SHP77 (cell line): ENCODE measurements at regions not wholly inside any gene's neighbourhood (a gene's known extent, or its start where the extent isn't known, plus 50 kb on each side); places are given as distances from the start of the nearest gene placed in this dataset.

Experiments
- DNase-seq, 2 experiments: peaks; one replicate each; lab custom pipeline; 2025; lab: John Stamatoyannopoulos, UW

DNA sequence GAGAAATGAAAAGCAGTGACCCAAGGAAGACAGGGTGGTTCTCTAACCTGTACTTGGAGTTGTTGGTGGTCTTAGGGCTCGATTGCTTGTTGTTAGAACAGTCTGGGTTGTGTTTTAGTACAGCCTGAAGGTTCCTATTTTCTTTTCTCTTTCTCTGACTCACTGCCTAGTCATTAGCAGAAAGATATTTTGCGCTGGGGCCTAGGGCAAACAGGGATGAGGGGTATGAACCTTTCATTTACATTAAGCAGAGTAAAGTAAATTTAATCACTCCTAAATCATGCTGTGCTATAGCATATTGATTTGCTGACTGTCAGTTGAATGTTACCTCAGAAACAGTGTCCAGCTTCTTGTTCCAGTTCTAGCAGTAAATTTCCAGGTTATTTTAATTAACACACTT, 197.2 kb downstream of the RWDD3 start:
- no peak for DNase-seq

DNA sequence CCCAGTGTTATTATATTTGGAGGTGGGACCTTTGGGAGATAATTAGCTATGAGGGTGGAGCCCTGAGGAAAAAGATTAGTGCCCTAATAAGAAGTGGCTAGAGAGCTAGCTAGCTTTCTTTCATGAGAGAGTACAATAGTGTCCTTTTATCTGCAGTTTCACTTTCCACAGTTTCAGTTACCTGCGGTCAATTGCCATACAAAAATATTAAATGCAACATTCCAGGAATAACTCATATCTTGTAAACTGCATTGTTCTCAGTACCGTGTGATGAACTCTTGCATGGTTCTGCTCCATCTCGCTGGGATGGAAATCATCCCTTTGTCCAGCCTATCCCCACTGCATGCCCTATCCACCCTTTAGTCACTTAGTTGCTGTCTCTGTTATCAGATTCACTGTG, 201.6 kb downstream of the RWDD3 start:
- no peak for DNase-seq

DNA sequence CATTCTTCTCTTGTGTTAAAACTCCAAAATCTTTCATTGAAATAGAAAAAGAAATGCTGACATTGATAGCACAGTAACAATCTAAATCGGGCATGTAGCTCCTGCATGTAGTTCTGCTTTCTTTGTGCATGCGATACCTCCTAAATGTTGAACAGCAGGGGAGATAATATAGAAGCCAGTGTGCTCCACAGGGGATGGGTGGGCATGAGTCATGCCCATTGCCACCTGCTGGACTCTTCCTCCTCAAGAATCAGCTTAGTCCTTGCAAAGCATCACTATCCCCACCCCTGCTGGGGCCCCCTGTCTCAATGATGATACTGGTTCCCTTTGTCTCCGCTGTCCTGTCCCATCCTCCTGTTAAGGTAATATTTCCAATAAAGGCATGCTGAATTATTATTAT, 203.0 kb downstream of the RWDD3 start:
- DNase-seq, result no peak

DNA sequence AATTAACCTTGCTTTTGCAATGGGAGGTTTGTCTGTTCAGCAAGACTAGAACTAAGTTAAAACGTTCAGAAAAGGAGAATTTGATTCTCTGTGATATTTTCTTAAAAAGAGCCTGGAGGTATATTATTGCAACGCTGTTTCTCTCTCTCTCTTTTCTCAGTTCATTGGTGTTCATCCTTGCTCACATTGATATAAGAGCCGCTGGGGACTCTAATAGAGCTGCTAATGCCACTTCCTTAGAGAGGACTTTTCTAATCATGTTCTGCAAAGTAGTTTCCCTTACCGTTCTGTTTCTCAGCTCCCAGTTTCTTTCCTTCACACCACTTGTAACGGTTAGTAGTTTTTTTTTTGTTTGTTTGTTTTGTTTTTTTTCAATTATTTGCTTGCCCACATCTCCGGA, 203.8 kb downstream of the RWDD3 start:
- DNase-seq, result no peak

DNA sequence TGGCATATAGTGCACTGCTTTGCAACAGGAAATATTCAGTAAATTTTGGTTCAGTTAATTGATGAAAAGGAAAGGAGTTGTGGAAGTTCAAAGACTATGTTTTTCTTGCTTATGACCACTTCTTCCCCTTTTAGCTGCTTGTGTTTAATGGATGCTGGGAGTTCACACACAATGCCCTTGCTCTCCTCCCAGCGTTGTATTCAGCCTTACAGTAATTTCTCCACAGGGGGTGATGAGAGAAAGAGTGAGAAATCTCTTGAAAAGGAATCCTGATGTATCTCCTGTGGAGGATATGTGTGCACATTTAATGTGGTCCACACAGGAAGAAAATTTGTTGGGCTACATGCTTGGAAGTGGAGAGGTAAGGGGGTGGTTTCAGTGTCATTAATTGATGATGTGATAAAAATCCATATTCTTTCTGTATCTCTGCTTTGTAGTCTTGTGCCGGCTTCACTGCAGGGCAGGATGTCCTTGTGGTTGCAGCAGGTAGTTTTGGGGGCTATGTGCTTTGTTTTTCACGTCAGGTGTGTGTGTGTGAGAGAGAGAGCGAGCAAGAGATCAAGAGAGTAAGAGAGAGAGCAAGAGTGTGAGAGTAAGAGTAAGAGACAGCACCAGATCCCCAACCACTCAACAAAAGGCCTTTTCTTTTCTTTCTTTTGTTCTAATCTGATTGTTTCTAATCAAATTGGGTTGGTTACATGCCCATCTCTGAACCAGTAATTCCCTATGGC, 204.4 kb downstream of the RWDD3 start:
- no peak for DNase-seq

DNA sequence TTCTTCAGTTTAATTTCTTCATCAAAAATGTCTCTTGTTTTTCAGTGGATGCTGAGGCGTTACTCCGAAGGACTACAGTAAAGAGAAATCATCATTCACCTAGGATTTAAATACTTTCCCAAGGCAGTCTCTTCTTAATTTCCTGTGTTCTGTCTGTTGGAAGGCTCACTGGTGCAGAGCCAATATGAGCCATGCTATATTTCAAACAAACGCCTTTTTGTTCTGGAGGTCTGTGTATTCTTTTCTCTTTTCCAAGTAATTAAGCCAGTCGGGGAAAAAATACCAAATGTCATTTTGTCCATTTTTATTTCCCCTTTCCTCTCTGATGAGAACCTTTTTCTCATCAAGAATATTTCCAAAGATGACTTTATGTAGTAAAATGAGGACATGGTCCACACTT, 206.5 kb downstream of the RWDD3 start:
- no peak for DNase-seq

DNA sequence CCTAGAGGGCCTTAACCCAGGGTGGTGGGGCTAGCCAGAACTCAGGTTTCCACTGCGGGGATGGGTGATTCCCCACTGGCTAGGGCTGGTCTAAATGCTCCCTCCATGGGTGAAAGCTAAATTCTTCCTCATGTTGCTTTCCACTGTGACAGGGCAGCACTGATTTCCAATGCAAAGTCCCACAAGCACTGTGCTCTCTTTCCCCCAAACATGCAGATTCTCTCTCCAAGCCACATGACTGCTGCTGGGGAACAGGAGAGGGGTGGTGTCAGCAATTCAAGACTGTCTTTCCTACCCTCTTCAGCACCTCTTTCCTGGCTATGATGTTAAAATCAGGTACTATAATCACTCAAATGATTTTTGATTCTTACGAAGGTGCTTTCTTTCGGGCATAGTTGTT, 215.5 kb downstream of the RWDD3 start:
- DNase-seq, result no peak

DNA sequence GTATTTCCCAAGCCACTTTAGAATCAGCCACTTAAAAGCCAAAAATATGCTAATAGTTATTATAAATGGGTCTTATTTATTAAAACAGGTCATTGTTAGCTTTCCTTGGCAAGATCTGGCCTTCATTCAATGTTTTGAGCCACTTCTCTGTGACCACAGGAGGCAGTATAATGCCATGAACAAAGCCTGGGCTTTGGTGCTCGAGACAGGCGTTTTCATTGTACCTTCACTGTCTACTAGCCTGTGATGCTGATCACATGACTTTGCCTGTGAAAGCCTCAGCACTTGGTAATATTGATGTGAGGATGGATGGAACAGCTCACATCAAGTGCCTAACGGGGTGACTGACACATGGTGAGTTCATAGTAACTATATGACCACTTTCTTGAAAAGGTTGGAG, 217.0 kb downstream of the RWDD3 start:
- DNase-seq, result no peak

DNA sequence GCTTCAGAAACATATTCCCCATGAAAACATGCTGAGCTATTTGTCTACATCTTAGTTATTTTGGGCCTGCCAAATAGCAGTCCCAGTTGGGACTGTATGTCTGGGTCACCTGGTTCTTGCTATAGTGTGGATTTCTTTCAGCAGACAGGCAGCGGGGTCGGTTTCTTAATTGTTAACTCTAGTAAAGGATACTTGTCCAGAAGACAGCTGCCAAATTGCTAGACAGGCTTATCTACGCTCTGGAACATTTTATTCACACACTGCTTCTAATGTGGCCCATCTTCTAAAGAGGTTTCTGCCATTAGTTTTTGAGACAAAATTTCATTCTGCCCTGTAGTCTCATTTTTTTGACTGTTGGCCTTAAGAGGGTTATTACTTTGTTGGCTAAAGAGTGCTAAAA, 217.9 kb downstream of the RWDD3 start:
- no peak for DNase-seq

DNA sequence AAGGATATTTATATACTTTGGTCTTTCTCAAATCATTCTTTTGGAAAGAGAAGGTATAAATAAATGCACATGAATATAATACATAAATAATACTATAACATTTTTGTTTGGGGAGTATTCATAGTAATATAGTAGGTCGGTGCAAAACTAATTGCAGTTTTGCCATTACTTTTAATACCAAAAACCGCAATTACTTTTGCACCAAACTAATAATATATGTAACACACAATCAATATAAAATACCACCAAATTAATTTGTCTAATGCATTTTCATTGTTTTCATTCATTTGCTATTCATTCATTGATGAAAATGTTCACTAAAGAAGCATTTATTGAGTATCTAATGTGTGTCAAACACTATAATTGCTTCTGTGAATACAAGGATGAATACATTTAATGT, 219.0 kb downstream of the RWDD3 start:
- no peak for DNase-seq

DNA sequence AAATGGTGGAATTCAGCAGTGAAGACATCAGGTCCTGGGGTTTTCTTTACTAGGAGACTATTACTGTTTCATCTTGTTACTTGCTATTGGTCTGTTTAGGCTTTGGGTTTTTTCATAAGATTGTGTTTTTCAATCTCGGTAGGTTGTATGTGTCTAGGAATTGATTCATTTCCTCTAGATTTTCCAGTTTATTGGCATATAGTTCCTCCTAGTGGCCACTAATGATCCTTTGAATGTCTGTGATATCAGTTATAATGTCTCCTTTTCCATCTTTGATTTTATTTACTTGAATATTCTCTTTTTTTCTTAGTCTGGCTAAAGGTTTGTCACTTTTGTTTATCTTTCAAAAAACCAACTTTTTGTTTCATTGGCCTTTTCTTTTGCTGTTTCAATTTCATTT, 233.0 kb downstream of the RWDD3 start:
- no peak for DNase-seq

DNA sequence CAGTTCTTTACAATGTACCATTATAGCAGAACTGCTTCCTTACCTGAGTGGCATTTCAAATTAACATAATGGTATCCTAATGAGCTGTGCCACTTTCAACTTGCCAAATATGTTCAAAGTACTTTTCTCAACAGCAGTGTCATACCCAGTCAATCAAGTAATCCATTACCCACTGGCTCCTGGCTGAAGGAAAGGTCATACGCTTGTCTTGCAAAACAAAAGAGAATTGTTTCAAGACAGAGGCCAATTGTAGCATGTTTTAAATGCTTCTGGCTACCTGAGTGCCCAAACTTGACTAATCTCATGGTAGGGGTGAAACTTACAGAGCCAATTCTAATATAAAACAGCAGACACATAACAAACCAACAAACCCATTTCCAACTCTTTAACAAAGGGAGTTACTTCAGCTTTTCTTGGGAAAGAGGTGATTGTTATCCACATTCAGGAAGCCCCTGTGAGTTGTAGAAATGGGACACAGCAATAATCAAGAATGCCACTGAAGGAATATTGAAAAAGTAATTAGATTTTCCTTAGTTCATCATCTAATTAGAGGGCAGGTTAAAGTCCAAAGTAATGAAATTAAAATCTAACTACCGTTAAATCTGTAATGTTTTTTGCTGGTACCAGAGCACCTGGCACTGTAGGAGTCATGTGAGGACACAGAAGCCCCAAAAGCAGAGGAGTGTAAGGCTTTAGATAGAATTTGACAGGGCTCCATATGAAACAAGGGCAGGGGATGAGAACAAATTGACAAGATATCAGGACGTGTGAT, 241.9 kb downstream of the RWDD3 start:
- no peak for DNase-seq

DNA sequence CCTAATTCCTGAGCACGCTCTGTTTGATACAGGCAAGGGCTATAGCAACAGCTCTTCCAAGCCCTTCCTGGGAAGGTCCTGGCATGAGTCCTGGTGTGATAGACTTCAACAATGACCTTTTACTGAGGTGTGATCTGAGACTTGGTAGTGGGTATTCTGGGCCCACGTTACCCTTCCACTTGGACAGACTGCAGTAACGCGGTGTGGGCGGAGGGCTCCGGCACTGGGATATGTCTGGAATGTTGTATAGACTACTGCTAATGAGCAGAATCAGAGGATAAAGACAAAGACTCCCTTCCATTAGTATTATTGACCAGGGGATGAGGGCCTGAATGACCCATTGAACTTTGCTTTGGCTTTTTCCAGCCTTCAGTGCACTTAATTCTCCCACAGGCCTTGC, 262.3 kb downstream of the RWDD3 start:
- no peak for DNase-seq

DNA sequence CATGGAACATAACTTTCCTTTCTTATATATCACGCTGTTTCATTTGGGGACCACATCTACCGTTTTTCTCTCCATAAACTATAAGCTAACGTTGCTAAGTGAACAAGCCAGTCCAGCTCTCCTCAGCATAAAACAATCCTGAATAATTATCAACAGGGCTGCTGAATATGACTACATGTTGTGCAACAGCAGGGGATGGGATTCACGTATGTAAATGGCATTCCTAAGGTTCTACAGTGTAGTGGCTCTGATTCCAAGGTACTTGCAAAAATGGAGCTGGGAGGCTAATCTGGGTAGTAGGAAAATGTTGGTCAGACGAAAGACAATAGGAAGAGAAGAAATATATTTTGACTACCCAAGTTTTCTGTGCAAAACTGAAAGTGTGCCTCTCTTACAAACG, 262.8 kb downstream of the RWDD3 start:
- no peak for DNase-seq

DNA sequence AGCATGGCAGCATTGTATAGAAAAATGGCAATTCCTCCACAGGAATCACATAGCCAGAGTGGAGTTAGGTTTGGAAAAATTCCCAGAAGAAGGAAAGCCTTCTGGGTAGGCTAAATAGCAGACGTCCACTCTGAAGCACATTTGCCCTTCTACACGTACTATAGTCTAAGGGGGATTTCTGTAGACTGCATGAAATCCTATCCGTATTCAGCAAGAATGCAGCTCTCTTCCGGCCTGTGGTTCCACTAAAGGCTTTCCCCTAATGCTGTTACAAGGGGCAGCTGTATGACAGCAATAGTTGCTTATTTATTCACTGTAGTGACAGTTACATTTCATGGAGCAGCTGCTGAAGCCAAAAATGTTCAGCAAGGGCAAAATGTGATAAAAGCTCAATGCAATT, 263.6 kb downstream of the RWDD3 start:
- DNase-seq, result no peak

DNA sequence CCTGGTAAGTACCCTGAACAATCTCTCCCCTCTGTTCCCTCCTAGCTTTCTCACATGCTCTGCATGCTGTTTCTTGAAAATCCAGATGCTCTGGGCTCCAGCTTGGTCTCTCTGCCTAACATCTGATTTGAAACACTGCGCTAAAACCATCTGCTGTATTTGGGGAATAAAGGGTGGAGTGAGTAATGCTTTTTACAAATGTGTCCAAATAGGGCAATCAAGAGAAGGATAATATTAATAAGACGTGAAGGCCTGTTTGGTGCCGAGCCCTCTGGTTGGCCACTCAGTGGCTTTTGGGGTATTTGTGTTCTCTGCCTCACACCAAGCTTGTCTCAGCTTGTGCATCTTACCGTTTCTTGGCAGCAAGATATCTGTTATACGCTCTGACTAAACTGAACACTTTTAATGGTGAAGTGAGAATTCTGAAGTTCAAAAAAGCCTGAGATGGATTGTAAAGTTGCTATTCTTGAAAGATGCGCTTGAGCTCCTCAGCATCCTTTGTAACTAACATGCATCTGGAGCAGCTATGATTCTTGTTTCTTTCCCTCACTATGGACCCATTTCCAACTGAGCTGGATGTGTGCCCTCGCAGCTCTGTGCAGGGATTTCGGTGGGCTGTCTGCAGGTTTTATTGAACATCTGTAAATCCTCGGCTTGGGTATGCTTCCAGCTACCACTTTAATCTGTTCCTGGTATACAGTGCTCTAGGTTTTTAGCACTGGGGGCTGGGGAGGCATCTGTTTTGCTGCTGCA, 269.4 kb downstream of the RWDD3 start:
- DNase-seq, result no peak

DNA sequence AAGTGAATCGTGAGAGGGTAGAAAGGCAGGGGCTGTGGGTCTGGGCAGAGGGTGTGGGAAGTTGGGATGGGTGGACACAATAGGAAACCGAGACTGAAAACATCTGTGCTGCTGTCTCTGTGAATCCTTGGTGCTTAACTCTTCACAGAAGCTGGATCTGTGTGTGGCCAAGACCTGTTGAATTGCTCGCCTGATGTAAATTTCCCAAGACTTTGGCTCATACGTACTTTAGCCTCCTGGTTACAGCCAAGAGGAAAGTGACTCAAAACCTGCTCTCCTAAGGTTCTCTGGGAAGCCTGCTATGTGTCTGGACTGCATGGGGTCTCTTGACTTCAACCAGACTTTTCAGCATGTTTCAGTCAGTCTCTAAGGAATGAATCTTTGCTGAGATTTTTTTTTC, 270.3 kb downstream of the RWDD3 start:
- DNase-seq, result no peak

DNA sequence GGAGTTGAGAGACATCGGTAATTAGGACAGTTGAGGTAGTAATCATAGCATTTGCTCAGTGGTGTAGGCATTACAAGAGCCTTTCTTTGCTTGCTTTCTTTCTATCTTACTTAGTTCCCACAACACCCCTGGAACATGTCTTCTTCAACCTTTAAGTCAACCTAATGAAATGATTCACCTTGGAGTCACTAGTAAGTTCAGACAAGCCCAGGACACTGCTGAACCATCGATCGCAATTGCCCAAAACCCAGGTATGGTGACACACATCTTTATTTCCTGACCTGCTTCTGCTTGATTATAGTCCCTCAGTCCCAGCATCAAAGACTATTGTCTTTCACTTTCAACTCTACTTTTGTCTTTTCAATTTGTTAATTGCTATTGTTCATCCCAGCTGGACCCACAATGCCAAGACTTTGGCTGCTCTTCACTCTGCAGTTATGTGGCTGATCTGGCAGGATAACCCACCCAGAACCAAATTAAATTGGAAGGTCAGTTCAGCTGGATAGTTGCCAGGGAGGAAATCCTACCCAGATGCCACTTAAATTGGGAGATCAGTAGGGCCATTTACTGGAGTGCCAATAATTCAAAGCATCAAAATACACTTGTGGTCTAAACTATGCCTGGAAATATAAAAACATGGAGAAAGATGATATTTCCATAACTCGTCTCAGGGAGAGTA, 272.9 kb downstream of the RWDD3 start:
- DNase-seq, result no peak

DNA sequence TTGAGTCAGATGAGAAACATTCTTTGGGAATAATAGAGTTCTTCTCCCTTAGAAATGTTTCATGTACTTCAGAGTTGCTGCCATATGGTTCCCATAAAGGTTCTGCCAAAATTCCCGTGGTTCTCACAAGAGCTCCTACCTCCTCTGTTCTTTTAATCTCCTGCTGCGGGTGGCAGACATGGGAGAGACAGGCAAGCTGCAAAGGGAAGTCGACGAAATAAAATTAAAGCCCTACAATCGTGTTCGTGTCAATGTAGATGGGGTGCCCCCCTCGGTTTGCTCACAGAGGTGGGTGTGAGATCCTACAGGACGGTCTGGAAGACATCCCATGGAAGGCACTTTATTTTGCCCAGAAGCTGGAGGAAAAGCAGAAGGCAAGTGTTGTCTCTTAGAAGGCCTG, 276.0 kb downstream of the RWDD3 start:
- no peak for DNase-seq

DNA sequence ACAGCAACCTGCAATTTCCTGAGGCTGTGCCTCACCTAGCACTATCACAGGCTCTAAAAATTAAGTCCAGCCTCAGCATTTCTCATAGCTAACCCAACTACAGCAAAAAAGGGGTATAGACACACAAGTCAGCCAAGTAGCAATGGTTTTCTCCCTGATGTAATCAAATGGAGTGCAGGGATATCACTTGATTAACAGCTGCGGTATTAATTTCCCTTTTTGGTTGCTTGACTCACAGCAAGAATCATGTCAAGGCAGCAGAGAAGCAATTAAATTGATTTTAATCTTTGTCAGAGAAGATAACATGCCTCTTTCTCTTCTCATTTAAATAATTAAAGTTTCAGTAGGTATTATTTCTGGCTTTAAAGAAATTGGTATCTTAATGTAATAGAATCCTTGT, 278.9 kb downstream of the RWDD3 start:
- no peak for DNase-seq

DNA sequence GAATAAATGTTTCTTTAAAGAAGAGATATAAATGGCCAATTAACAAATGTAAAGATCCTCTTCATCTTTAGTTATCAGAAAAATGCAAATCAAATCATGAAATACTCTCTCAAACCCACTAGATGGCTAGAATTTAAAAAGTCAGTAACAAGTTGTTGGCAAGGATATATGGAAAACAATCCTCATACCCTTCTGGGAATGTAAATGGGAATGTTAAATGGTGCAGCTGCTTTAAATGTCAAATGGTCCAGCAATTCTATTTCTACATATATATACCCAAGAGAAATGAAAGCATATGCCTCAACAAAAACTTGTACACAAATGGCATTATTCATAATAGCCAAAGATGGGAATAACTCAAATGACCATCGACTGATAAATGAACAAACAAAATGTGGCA, 283.5 kb downstream of the RWDD3 start:
- DNase-seq, result no peak

DNA sequence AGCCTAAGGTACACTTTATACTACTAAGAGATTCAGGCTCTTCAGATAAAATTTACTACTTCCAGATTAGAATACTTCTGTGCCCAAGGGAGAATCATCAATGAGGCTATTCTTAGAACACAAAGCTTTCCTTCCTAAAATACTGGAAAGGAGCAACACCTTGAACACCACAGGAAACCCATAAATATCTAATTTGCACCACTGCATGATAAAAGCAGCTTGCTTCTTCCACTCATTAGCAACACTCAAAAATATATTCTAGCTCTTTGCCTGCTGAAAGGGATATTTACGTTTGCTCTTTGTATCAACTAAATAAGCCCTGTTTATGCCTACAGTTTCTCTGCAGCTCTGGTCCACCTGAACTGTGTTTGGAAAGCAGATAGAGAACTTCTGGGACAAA, 284.3 kb downstream of the RWDD3 start:
- no peak for DNase-seq

DNA sequence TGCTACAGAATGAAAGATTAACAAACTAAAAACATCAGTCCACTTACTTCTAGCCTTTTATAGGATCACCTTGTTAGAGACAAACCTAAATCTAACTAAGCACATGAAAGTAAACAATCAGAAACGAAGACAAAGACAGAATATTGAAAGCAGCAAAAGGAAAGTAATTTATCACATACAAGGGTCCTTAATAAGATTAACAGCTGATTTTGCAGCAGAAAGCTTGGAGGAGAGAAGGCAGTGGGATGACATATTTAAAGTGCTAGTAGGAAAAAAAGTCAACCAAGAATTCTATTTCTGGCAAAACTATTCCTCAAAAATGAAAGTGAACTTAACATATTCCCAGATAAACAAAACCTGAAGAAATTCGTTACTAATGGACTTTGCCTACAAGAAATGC, 286.4 kb downstream of the RWDD3 start:
- no peak for DNase-seq
